ENCODE measurements at regions not wholly inside any gene's neighbourhood (a gene's known extent, or its start where the extent isn't known, plus 50 kb on each side); places are given as distances from the start of the nearest gene placed in this dataset.

GRCh38 chr6:14506656-14507246 is 389.2 kb downstream of the CD83 start:
- 77 to 79% methylated on average over 6 of the region's 6 CpGs for WGBS, 2 donors
- DNase-seq (no peak), ATAC-seq (no peak)
- Histone ChIP-seq H3K4me3 (no peak overlapping the region), H3K27ac (no peak overlapping the region), H3K27me3 (no peaks in the 10 kb centered on the region), H3K4me1 (no peaks in the 10 kb centered on the region), H3K9me3 (no peaks in the 10 kb centered on the region), H3K36me3 (replicated peaks in 1 of 2; ENCODE audit: insufficient read depth in 1 of 2, low read depth in 2 of 2) (no peaks in the 10 kb centered on the region)
- intact Hi-C loops (cut with DNase I) = no loop called here
- TF ChIP-seq CTCF (IDR thresholded peaks at IDR 0.05) (no peak), POLR2A (IDR thresholded peaks at IDR 0.05) (no peak)

- TF ChIP-seq POLR2A (IDR thresholded peaks at IDR 0.05) (no peak), CTCF (IDR thresholded peaks at IDR 0.05) (no peak)
- no peak overlapping the region for H3K4me3 ChIP-seq
- no peaks in the 10 kb centered on the region for H3K9me3 ChIP-seq
- intact Hi-C loops (cut with DNase I) = no loop called here
- no peak overlapping the region for H3K27ac ChIP-seq
- H3K27me3 ChIP-seq = no peaks in the 10 kb centered on the region
- ATAC-seq (no peak), DNase-seq (no peak)
- no peaks in the 10 kb centered on the region for H3K4me1 ChIP-seq
- 63 to 70% methylated on average over 5 of the region's 5 CpGs for WGBS, 2 donors
- H3K36me3 ChIP-seq (replicated peaks in 1 of 2; ENCODE audit: insufficient read depth in 1 of 2, low read depth in 2 of 2) = no peaks in the 10 kb centered on the region
Measured at GRCh38 chr6:14509120-14509519, 391.5 kb downstream of the CD83 start.

- Histone ChIP-seq H3K4me1 (no peaks in the 10 kb centered on the region), H3K9me3 (no peaks in the 10 kb centered on the region), H3K27ac (no peak overlapping the region), H3K36me3 (replicated peaks in 1 of 2; ENCODE audit: insufficient read depth in 1 of 2, low read depth in 2 of 2) (no peaks in the 10 kb centered on the region), H3K4me3 (no peak overlapping the region), H3K27me3 (no peaks in the 10 kb centered on the region)
- no peak for DNase-seq
- ATAC-seq = no peak
- TF ChIP-seq POLR2A (IDR thresholded peaks at IDR 0.05) = no peak
- peak in 4 of 7 experiments; percentile 9 to 40 (median 18) for TF ChIP-seq CTCF (IDR thresholded peaks at IDR 0.05)
- intact Hi-C loops (cut with DNase I) = no loop called here
- 54 to 64% methylated on average over 5 to 6 of the region's 6 CpGs for WGBS, 2 donors
Measured at GRCh38 chr6:14510038-14510437, 392.5 kb downstream of the CD83 start.

GRCh38 chr6:14511061-14511586 is 393.6 kb downstream of the CD83 start:
- H3K4me3 ChIP-seq = no peak overlapping the region
- intact Hi-C loops (cut with DNase I) = no loop called here
- DNase-seq (no peak), ATAC-seq (no peak)
- no peak overlapping the region for H3K27ac ChIP-seq
- H3K9me3 ChIP-seq = no peaks in the 10 kb centered on the region
- H3K36me3 ChIP-seq (replicated peaks in 1 of 2; ENCODE audit: insufficient read depth in 1 of 2, low read depth in 2 of 2) = no peaks in the 10 kb centered on the region
- H3K27me3 ChIP-seq = no peaks in the 10 kb centered on the region
- H3K4me1 ChIP-seq = no peaks in the 10 kb centered on the region
- 64 to 68% methylated on average over 2 of the region's 2 CpGs for WGBS, 2 donors
- TF ChIP-seq CTCF (IDR thresholded peaks at IDR 0.05) = no peak

GRCh38 chr6:14512246-14512645 is 394.7 kb downstream of the CD83 start:
- Histone ChIP-seq H3K4me3 (no peak overlapping the region), H3K9me3 (no peaks in the 10 kb centered on the region), H3K4me1 (no peaks in the 10 kb centered on the region), H3K36me3 (replicated peaks in 1 of 2; ENCODE audit: insufficient read depth in 1 of 2, low read depth in 2 of 2) (no peaks in the 10 kb centered on the region), H3K27ac (no peak overlapping the region), H3K27me3 (no peaks in the 10 kb centered on the region)
- intact Hi-C loops (cut with DNase I) = no loop called here
- ATAC-seq (no peak), DNase-seq (no peak)
- 81 to 86% methylated on average over 3 of the region's 3 CpGs for WGBS, 2 donors
- no peak for TF ChIP-seq CTCF (IDR thresholded peaks at IDR 0.05)
- TF ChIP-seq POLR2A (IDR thresholded peaks at IDR 0.05) = no peak

All from body of pancreas (tissue), 4 donors.